ENCODE measurements at regions not wholly inside any gene's neighbourhood (a gene's known extent, or its start where the extent isn't known, plus 50 kb on each side); places are given as distances from the start of the nearest gene placed in this dataset.

DNA sequence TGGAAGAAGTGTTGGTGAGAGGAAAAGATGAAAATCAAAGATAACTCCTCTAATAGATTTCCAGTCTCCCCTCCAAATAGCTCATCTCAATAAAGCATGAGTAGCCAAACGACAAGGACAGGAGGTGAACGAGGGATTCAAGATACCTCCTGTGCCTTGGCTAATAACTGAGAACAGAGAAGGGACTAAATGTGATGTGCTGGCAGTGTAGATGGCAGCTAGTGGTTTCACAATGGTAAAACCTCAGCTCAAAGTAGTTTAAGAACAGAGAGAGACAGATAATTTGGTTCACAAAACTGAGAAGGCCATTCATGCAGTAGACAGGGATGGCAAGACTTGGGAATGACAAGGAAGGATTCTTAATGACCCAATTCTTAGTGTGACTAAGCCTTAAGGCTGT is 292.6 kb downstream of the EFHB start:
- no peak overlapping the region for H3K27ac ChIP-seq (ENCODE audit: control insufficient read depth, insufficient read depth)
- ChIA-PET SMC1A (ENCODE audit: uncharacterized antibody, unreplicated experiment) (no interaction called here), POLR2A (no interaction called here), CTCF (interaction anchor here (0.6 kb wide), 1 partner anchor 93 kb away, joined by 3 read pairs; no protein-coding TSS in a partner anchor), RAD21 (ENCODE audit: unreplicated experiment) (no interaction called here)
- no peaks in the 10 kb centered on the region for H3K27me3 ChIP-seq (replicated peaks in 1 of 2; ENCODE audit: control insufficient read depth in 2 of 2, insufficient read depth in 2 of 2, low read length in 1 of 2)
- in situ Hi-C loops (cut with MboI) (no loop called here), intact Hi-C loops (cut with micrococcal nuclease; ENCODE audit: unreplicated experiment) (no loop called here)
- H3K4me1 ChIP-seq (ENCODE audit: control insufficient read depth, insufficient read depth, low read length): peaks cover 7% of the 10 kb centered on the region; the same call in 1 of the 2 replicates
- H3K4me2 ChIP-seq (ENCODE audit: control insufficient read depth, insufficient read depth): no peak overlapping the region
- no peak overlapping the region for H2AFZ ChIP-seq (ENCODE audit: control insufficient read depth, low read depth, low read length)
- H3K79me2 ChIP-seq (ENCODE audit: control insufficient read depth, insufficient read depth, low read length): no peaks in the 10 kb centered on the region
- H3K9me3 ChIP-seq (replicated peaks; ENCODE audit: control insufficient read depth, insufficient read depth, low read length): peaks cover 9% of the 10 kb centered on the region; the same call in 2 of the 3 replicates
- H4K20me1 ChIP-seq (ENCODE audit: control insufficient read depth, insufficient read depth): no peaks in the 10 kb centered on the region
- no peak overlapping the region for H3K9ac ChIP-seq (ENCODE audit: control insufficient read depth, insufficient read depth, low read length)
- H3K4me3 ChIP-seq: no peak overlapping the region
- no peak for ATAC-seq
- BruUV-seq (replicated peaks): no TSS peak
- FAIRE-seq: no peak
- no peaks in the 10 kb centered on the region for H3K36me3 ChIP-seq (ENCODE audit: control insufficient read depth in 2 of 2, insufficient read depth in 2 of 2, low read length in 1 of 2)
- 17% methylated on average over 2 of the region's 2 CpGs for WGBS (ENCODE audit: insufficient coverage, insufficient replicate concordance, low lambda C conversion rate, missing lambda C conversion rate)
- no peak for DNase-seq (ENCODE audit: low read depth, low spot score)
- TF ChIP-seq SIN3A (IDR thresholded peaks at IDR 0.05; ENCODE audit: low read depth, low read length): no peak
- TF ChIP-seq POLR2AphosphoS2 (IDR thresholded peaks at IDR 0.05; ENCODE audit: low read depth, low read length): no peak
- no peak for TF ChIP-seq HDAC6 (IDR thresholded peaks at IDR 0.05; ENCODE audit: unreplicated experiment)
- no peak for TF ChIP-seq NFXL1 (IDR thresholded peaks at IDR 0.05; ENCODE audit: borderline replicate concordance)
- TF ChIP-seq, protein P1, sequence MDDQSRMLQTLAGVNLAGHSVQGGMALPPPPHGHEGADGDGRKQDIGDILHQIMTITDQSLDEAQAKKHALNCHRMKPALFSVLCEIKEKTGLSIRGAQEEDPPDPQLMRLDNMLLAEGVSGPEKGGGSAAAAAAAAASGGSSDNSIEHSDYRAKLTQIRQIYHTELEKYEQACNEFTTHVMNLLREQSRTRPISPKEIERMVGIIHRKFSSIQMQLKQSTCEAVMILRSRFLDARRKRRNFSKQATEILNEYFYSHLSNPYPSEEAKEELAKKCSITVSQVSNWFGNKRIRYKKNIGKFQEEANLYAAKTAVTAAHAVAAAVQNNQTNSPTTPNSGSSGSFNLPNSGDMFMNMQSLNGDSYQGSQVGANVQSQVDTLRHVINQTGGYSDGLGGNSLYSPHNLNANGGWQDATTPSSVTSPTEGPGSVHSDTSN (IDR thresholded peaks at IDR 0.05; ENCODE audit: insufficient replicate concordance, low read depth, low read length): no peak
- TF ChIP-seq ZNF384 (IDR thresholded peaks at IDR 0.05; ENCODE audit: borderline replicate concordance, low read depth, low read length): no peak
- TF ChIP-seq ZNF687 (IDR thresholded peaks at IDR 0.05): no peak
- TF ChIP-seq JUND (IDR thresholded peaks at IDR 0.05; ENCODE audit: low read depth, low read length): no peak
- TF ChIP-seq PRDM15 (CRISPR knock-in tag; IDR thresholded peaks at IDR 0.05): no peak
- TF ChIP-seq HDGF (IDR thresholded peaks at IDR 0.05): no peak
- TF ChIP-seq, protein P2, sequence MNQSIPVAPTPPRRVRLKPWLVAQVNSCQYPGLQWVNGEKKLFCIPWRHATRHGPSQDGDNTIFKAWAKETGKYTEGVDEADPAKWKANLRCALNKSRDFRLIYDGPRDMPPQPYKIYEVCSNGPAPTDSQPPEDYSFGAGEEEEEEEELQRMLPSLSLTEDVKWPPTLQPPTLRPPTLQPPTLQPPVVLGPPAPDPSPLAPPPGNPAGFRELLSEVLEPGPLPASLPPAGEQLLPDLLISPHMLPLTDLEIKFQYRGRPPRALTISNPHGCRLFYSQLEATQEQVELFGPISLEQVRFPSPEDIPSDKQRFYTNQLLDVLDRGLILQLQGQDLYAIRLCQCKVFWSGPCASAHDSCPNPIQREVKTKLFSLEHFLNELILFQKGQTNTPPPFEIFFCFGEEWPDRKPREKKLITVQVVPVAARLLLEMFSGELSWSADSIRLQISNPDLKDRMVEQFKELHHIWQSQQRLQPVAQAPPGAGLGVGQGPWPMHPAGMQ (IDR thresholded peaks at IDR 0.05; ENCODE audit: borderline replicate concordance): no peak
- TF ChIP-seq, protein P3, sequence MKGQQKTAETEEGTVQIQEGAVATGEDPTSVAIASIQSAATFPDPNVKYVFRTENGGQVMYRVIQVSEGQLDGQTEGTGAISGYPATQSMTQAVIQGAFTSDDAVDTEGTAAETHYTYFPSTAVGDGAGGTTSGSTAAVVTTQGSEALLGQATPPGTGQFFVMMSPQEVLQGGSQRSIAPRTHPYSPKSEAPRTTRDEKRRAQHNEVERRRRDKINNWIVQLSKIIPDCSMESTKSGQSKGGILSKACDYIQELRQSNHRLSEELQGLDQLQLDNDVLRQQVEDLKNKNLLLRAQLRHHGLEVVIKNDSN (IDR thresholded peaks at IDR 0.05; ENCODE audit: borderline replicate concordance, extremely low read length, insufficient read depth, low read depth, low read length): no peak
- no peak for TF ChIP-seq POLR2AphosphoS5 (IDR thresholded peaks at IDR 0.05; ENCODE audit: low read length)
- TF ChIP-seq SREBF1 (IDR thresholded peaks at IDR 0.05; ENCODE audit: low read length): no peak
